ENCODE measurements at regions not wholly inside any gene's neighbourhood (a gene's known extent, or its start where the extent isn't known, plus 50 kb on each side); places are given as distances from the start of the nearest gene placed in this dataset.
"Not testable (repeated sequence)": the region's sequence is repeated elsewhere in the genome, so short reads cannot be mapped to it uniquely, and the experiment has no call there.

GRCh38 chr4:9604893-9605190, 160.6 kb downstream of the DEFB131A start:
- DNase-seq = not testable (repeated sequence)

GRCh38 chr4:9608300-9608699, 164.1 kb downstream of the DEFB131A start:
- DNase-seq = no peak

DNA sequence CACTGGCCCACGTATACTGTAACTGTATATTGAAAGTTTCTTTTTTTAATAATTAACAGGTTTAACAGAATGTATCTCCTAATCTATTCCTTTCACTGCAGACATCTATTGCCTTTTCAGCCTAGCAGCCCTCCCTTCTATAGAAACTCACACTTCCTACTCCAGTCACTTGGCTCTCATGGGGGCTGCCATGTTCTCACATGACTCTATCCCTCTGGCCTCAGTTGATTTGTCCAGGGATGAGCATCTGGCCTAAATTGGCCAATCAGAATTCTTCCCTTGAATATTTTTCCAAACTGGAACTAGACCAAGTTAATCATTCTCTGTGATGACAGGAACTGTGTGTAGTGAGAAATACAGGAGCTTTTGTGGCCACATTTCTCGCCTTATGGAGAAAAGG, 166.1 kb downstream of the DEFB131A start:
- not testable (repeated sequence) for DNase-seq

DNA sequence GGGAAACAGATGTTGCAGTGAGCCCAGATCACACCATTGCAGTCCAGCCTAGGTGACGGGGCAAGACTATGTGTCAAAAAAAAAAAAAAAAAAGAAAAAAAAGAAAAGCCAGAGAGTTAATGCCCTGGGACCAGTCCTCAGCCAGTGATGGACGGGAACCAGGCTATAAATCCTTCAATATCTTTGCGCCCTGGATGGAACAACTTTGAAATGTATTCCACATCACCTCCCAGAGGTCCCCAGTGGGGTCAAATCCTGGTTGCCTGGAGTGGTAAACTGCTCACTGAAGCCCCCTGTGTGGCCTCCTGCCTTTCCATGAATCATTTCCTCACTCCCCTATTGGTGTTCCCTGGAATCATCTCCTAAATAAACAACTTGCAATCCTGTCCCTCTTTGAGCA, 166.9 kb downstream of the DEFB131A start:
- no peak for DNase-seq

DNA sequence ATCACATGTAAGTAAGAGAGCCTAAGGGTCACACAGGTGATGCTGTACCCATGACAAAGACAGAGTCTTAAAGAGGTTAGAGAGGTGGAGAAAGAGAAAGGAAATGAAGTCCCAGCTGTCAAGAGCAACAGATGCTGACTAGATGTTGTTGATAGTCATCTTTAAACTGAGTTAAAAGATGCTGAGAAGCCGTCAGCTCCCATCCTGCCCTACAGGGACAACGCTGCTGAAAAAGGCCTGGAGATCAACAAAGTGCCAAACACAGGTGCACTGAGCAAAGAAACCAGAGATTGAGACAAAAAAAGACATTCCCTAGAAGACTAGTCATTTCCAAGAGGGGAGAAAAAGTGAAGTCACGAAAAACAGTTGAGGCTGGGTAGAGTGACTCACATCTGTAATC, 145.0 kb upstream of the DRD5 start:
- DNase-seq = not testable (repeated sequence)

DNA sequence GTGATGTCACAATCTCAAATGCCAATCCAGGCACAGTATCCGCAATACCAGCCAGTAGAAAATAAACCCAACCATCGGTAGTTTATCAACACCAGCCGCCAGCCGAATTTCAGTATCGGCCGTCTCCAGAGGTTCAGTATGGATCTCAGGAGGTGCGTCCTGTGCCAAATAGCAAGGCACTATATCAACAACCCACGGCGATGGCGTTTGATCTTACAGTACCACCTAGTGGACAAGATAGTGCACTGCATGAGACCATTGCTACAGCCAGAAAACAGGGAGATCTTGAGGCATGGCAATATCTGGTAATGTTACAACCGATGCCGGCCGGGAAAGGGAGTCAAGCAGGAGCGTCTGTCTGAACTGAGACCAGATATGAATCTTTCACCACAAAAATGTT, 121.8 kb upstream of the DRD5 start:
- DNase-seq = not testable (repeated sequence)

GRCh38 chr4:9660955-9661354, 120.5 kb upstream of the DRD5 start:
- DNase-seq = peak; percentile 37

- DNase-seq = peak; percentile 18
Observed at GRCh38 chr4:9670725-9671124, 110.7 kb upstream of the DRD5 start.

DNA sequence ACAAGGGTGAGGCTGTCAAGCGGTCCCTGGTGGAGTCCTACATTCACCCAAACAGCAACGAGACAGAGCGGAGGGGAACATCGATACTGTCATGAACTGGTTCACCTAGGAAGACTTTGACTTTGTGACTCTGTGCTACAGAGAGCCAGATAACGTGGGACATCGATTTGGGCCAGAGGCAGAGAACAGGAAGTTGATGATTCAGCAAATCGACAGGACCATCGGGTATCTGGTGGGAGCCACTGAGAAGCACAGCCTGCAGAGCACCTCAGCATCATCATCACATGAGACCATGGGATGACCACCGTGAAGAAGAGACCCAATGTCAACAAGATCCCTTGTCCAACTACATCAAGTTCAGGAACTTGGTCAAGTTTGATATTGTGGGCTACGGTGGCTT, 104.1 kb upstream of the DRD5 start:
- DNase-seq = not testable (repeated sequence)

DNA sequence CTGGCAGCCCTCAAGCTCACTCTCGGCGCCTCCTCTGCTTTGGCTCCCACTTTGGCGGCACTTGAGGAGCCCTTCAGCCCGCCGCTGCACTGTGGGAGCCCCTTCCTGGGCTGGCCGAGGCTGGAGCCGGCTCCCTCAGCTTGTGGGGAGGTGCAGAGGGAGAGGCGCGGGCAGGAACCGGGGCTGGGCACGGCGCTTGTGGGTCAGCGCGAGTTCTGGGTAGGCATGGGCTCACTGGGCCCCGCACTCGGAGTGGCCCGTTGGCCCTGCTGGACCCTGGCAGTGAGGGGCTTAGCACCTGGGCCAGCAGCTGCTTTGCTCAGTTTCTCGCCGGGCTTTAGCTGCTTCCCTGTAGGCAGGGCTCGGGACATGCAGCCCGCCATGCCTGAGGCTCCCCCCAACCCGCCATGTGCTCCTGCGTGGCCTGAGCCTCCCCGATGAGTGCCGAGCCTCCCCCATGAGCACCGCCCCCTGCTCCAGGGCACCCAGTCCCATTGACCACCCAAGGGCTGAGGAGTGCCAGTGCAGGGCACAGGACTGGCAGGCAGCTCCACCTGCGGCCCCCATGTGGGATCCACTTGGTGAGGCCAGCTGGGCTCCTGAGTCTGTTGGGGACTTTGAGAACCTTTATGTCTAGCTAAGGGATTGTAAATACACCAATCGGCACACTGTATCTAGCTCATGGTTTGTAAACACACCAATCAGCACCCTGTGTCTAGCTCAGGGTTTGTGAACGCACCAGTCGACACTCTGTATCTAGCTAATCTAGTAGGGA, 101.5 kb upstream of the DRD5 start:
- DNase-seq = no peak

GRCh38 chr4:9683174-9683573, 98.3 kb upstream of the DRD5 start:
- DNase-seq = not testable (repeated sequence)

GRCh38 chr4:9685016-9685415, 96.4 kb upstream of the DRD5 start:
- peak; percentile 0 for DNase-seq

GRCh38 chr4:9685692-9686091, 95.7 kb upstream of the DRD5 start:
- peak; percentile 1 for DNase-seq

- not testable (repeated sequence) for DNase-seq
Observed at GRCh38 chr4:9690636-9691237, 90.7 kb upstream of the DRD5 start.

DNA sequence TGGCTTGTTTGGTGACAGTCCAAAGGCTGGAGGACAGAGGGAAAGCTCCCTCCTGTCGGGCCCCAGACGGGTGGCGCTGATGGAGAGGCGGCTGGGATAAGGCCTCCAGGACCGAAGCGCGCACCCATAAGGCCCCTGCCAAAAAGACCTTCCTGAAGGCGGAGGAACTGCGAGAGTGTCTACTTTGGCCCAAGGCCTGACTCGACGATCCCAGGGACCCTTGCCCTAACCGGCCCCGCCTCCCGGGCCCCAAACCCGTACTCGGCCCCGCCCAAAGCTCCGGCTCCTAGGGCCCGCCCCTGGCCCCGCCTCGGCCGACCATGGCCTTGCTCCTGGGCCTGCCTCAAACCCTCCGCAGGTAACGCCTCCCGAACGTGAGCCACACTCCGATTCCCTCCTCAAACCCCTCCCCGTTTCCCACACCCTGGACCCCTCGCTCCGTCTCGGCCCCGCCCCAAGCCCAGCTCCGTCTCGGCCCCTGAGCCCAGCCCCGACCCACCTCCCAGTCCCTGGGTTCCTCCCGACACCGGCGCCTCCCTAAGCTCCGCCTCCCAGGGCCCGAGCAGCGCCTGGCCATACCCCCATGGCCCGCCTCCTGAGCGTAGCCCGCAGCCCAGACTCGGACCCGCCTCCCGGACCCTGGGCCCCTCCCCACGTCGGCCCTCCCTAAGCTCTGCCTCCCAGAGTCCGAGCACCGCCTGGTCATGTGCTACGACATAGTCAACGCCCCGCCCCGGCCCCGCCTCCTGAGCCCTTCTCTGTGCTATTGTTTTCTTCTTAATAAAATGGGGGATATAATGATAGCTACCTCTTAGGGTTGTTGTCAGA, 90.0 kb upstream of the DRD5 start:
- peak; percentile 74 for DNase-seq

- DNase-seq = not testable (repeated sequence)
Observed at GRCh38 chr4:9692791-9693491, 88.5 kb upstream of the DRD5 start.

GRCh38 chr4:9694403-9694802, 87.0 kb upstream of the DRD5 start:
- DNase-seq = not testable (repeated sequence)

- peak; percentile 11 for DNase-seq
Observed at GRCh38 chr4:9695994-9696393, 85.4 kb upstream of the DRD5 start.

- not testable (repeated sequence) for DNase-seq
Observed at GRCh38 chr4:9696561-9696960, 84.9 kb upstream of the DRD5 start.

GRCh38 chr4:9702019-9702418, 79.4 kb upstream of the DRD5 start:
- DNase-seq = not testable (repeated sequence)

DNA sequence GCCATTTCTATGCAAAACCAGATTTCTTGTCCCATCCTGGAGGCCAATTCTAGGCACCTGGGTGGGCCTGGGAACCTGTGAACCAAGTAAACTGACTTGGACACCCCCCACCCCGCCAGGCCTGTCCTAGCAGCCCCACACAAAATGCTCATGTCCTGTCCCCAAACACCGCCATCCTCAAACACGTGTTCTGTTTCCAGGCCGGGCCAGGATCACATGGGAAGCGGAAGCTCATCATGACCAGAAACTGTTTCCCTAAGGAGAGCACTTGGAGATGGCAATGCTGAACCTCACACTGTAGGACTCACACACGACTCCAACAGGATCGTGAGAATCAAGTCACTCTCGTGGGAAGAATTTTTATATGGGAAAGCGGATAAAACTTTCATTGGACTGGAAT, 78.7 kb upstream of the DRD5 start:
- not testable (repeated sequence) for DNase-seq

- peak; percentile 45 for DNase-seq
Observed at GRCh38 chr4:9703391-9703790, 78.0 kb upstream of the DRD5 start.

DNA sequence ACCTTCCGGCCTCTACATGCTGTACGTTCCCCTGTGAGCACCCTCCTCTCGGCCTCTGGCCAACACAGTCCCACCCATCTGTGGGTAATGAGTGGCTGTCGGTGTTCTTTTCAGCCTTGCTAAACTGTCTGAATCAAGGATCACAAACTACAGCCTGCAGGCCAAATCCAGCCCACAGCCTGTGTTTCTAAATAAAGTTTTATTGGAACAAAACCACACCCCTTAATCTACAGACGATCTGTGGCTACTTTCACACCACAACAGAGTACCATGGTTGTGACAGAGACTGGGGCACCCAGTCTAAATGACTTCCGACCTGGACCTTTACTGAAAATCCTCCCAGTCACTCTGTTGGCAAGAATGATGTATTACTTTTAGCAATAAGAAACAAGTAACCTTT, 77.3 kb upstream of the DRD5 start:
- not testable (repeated sequence) for DNase-seq
